MCF 10A (cell line): ENCODE measurements at regions not wholly inside any gene's neighbourhood (a gene's known extent, or its start where the extent isn't known, plus 50 kb on each side); places are given as distances from the start of the nearest gene placed in this dataset.

Experiments used
- BruUV-seq: library from RNA; stranded (reverse); fragments of 400-500 nt; replicated peaks from 2 replicates; lab custom pipeline; 2021; lab: Mats Ljungman, UMichigan
- CTCF ChIA-PET: fragments of 300-600 bp; sonication (Branson Sonifier 250); formaldehyde crosslinking; extraction: SDS; loops from one replicate; lab custom pipeline; 2021; ENCODE audit warnings: antibody characterized with exemption, inconsistent platforms; lab: Yijun Ruan, JAX
- POLR2A ChIA-PET: fragments of 300-600, 350-650 bp; sonication (Branson Sonifier 250); formaldehyde crosslinking; extraction: SDS; loops from one replicate; lab custom pipeline; 2020; ENCODE audit warnings: antibody characterized with exemption, inconsistent platforms; lab: Yijun Ruan, JAX
- DNase-seq: peaks from one replicate; pipeline ENCODE4 v3.0.0-alpha.2; 2018; ENCODE audit not compliant: unreplicated experiment
- H3K27ac Mint-ChIP-seq: one replicate; pipeline ENCODE4 v1.8.0; 2022; ENCODE audit warnings: mild to moderate bottlenecking, low read depth, mixed read lengths; ENCODE audit not compliant: unreplicated experiment
- H3K27me3 Mint-ChIP-seq: one replicate; pipeline ENCODE4 v1.8.0; 2022; ENCODE audit warnings: mixed read lengths; ENCODE audit not compliant: insufficient read depth, unreplicated experiment
- H3K36me3 Mint-ChIP-seq: one replicate; pipeline ENCODE4 v1.8.0; 2022; ENCODE audit warnings: mild to moderate bottlenecking, moderate library complexity, mixed read lengths; ENCODE audit not compliant: insufficient read depth, unreplicated experiment
- H3K4me1 Mint-ChIP-seq: one replicate; pipeline ENCODE4 v1.8.0; 2022; ENCODE audit warnings: mixed read lengths; ENCODE audit not compliant: insufficient read depth, unreplicated experiment
- H3K4me3 Mint-ChIP-seq: one replicate; pipeline ENCODE4 v1.8.0; 2022; ENCODE audit warnings: mild to moderate bottlenecking, moderate library complexity, mixed read lengths; ENCODE audit not compliant: unreplicated experiment
- H3K9me3 Mint-ChIP-seq: one replicate; pipeline ENCODE4 v1.8.0; 2022; ENCODE audit warnings: mixed read lengths; ENCODE audit not compliant: unreplicated experiment
- CTCF ChIP-seq: fragments of 200-600 bp; IDR thresholded peaks from one replicate; pipeline ENCODE4 v1.8.0; 2022; ENCODE audit warnings: antibody characterized with exemption, mild to moderate bottlenecking; ENCODE audit not compliant: unreplicated experiment
- intact Hi-C: fragments of 100-400 bp; cut with micrococcal nuclease; formaldehyde crosslinking; loops from 2 replicates; pipeline ENCODE4 v1.14.1; 2022

GRCh38 chr15:39165020-39165706 lies 415.7 kb upstream of the THBS1 start:
- no peaks in the 10 kb centered on the region for H3K27me3 Mint-ChIP-seq
- no peak overlapping the region for H3K27ac Mint-ChIP-seq
- DNase-seq, result no peak
- H3K36me3 Mint-ChIP-seq, result no peaks in the 10 kb centered on the region
- POLR2A ChIA-PET, result no interaction called here
- CTCF ChIA-PET, result interaction anchor here (2.4 kb wide), 1 partner anchor 416 kb away, joined by 12 read pairs; the partner anchor contains the start of gene THBS1
- peaks cover 13% of the 10 kb centered on the region for H3K9me3 Mint-ChIP-seq
- TF ChIP-seq CTCF, result no peak
- intact Hi-C loops, result no loop called here
- H3K4me1 Mint-ChIP-seq, result no peaks in the 10 kb centered on the region
- H3K4me3 Mint-ChIP-seq, result no peak overlapping the region
- no TSS peak for BruUV-seq

- no peak for DNase-seq
- Mint-ChIP-seq H3K4me3 (no peak overlapping the region), H3K27ac (no peak overlapping the region), H3K36me3 (no peaks in the 10 kb centered on the region), H3K4me1 (peaks cover 6% of the 10 kb centered on the region), H3K9me3 (peaks cover 9% of the 10 kb centered on the region), H3K27me3 (no peaks in the 10 kb centered on the region)
- intact Hi-C loops, result no loop called here
- TF ChIP-seq CTCF, result no peak
- CTCF ChIA-PET, result interaction anchor here (0.6 to 2.4 kb wide), 2 partner anchors 414 to 590 kb away, joined by 3 to 12 read pairs; partner anchors contain the start of gene THBS1
- POLR2A ChIA-PET, result interaction anchor here (0.6 kb wide), 1 partner anchor 1686 kb away, joined by 3 read pairs; no protein-coding TSS in a partner anchor
- no TSS peak for BruUV-seq
Measured at GRCh38 chr15:39167164-39168058, 413.5 kb upstream of the THBS1 start.

GRCh38 chr15:39171944-39172368 lies 408.9 kb upstream of the THBS1 start:
- BruUV-seq, result no TSS peak
- Mint-ChIP-seq H3K4me1 (peaks cover 22% of the 10 kb centered on the region), H3K27ac (no peak overlapping the region), H3K4me3 (no peak overlapping the region), H3K9me3 (peaks cover 8% of the 10 kb centered on the region), H3K36me3 (no peaks in the 10 kb centered on the region), H3K27me3 (no peaks in the 10 kb centered on the region)
- TF ChIP-seq CTCF, result peak; percentile 76
- intact Hi-C loops, result loop anchor here (1.0 to 5.0 kb wide), 9 partner anchors 134 to 585 kb away; no protein-coding TSS in a partner anchor
- peak; percentile 97 for DNase-seq
- ChIA-PET POLR2A (interaction anchor here (0.7 to 3.3 kb wide), 10 partner anchors 20 to 585 kb away, joined by 3 to 69 read pairs (median 4); partner anchors contain the start of gene THBS1), CTCF (interaction anchor here (0.6 to 3.6 kb wide), 41 partner anchors 9 to 1806 kb away, joined by 3 to 123 read pairs (median 4); partner anchors contain the start of gene THBS1)
